Activated T-cell treated with anti-CD3 and anti-CD28 coated beads, Interleukin-2, amount 50 U/mL, for 72 hours (primary cell): ENCODE measurements at regions not wholly inside any gene's neighbourhood (a gene's known extent, or its start where the extent isn't known, plus 50 kb on each side); places are given as distances from the start of the nearest gene placed in this dataset.

Experiments used
- ATAC-seq, 2 donors: fragments of 150-1000 bp; cut with Tn5 transposase; replicated peaks in 1 of 2; 2 replicates each; pipeline ENCODE4 v1.10.0; 2021; ENCODE audit warnings: moderate library complexity in 2 of 2, mild to moderate bottlenecking in 1 of 2
- DNase-seq, 2 donors: peaks; one replicate each; pipeline ENCODE4 v3.0.0; 2021 to 2022; ENCODE audit warnings: mixed read lengths in 1 of 2
- H3K27ac Mint-ChIP-seq: one replicate; pipeline ENCODE4 v1.8.0; 2022; ENCODE audit warnings: mild to moderate bottlenecking, moderate library complexity, mixed read lengths
- H3K27me3 Mint-ChIP-seq: one replicate; pipeline ENCODE4 v1.8.0; 2022; ENCODE audit warnings: low read depth, mixed read lengths
- H3K36me3 Mint-ChIP-seq, 2 donors: one replicate each; pipeline ENCODE4 v1.8.0; 2022; ENCODE audit warnings: mixed read lengths in 2 of 2, mild to moderate bottlenecking in 1 of 2; ENCODE audit not compliant: insufficient read depth in 2 of 2
- H3K4me1 Mint-ChIP-seq: one replicate; pipeline ENCODE4 v1.8.0; 2022; ENCODE audit warnings: low read depth, mixed read lengths
- H3K4me3 Mint-ChIP-seq, 2 donors: one replicate each; pipeline ENCODE4 v1.8.0; 2022; ENCODE audit warnings: mild to moderate bottlenecking in 2 of 2, mixed read lengths in 2 of 2, moderate library complexity in 2 of 2
- H3K9me3 Mint-ChIP-seq, 2 donors: one replicate each; pipeline ENCODE4 v1.8.0; 2022; ENCODE audit warnings: mixed read lengths in 2 of 2

- Mint-ChIP-seq H3K27me3 (no peaks in the 10 kb centered on the region), H3K36me3 (no peaks in the 10 kb centered on the region), H3K4me1 (no peaks in the 10 kb centered on the region), H3K27ac (no peak overlapping the region), H3K4me3 (no peak overlapping the region), H3K9me3 (peaks cover 4 to 14% of the 10 kb centered on the region in 2 donors)
- DNase-seq (no peak), ATAC-seq (no peak)
Observed at GRCh38 chr7:54483523-54483922, 58.7 kb upstream of the VSTM2A start.

GRCh38 chr7:54485044-54485443 lies 57.1 kb upstream of the VSTM2A start:
- H3K9me3 Mint-ChIP-seq = peaks cover 4 to 7% of the 10 kb centered on the region in 2 donors
- H3K36me3 Mint-ChIP-seq = no peaks in the 10 kb centered on the region
- ATAC-seq (no peak), DNase-seq (no peak)
- no peak overlapping the region for H3K4me3 Mint-ChIP-seq
- H3K27me3 Mint-ChIP-seq = no peaks in the 10 kb centered on the region
- no peaks in the 10 kb centered on the region for H3K4me1 Mint-ChIP-seq
- H3K27ac Mint-ChIP-seq = no peak overlapping the region
